Ecto neural progenitor cell (in vitro differentiated cells): ENCODE measurements at regions not wholly inside any gene's neighbourhood (a gene's known extent, or its start where the extent isn't known, plus 50 kb on each side); places are given as distances from the start of the nearest gene placed in this dataset.

Source experiments
- DNase-seq: peaks from one replicate; pipeline ENCODE4 v3.0.0-alpha.2; 2018; ENCODE audit warnings: low spot score

GRCh38 chr19:46546194-46546896 is 50.7 kb upstream of the PNMA8B start:
- peak; percentile 67 for DNase-seq

GRCh38 chr19:46550684-46551083 is 50.4 kb upstream of the CALM3 start:
- DNase-seq, result no peak

- DNase-seq, result no peak
These were observed 50.0 kb upstream of the CALM3 start for GRCh38 chr19:46551164-46551563.
